ENCODE measurements at regions not wholly inside any gene's neighbourhood (a gene's known extent, or its start where the extent isn't known, plus 50 kb on each side); places are given as distances from the start of the nearest gene placed in this dataset.

- TF ChIP-seq ZNF274 (IDR thresholded peaks at IDR 0.05; ENCODE audit: low read depth, low read length) (no peak), CTCF (IDR thresholded peaks at IDR 0.05 in 2 of 3, conservative IDR thresholded peaks at IDR 0.05 in 1 of 3; ENCODE audit: borderline replicate concordance in 1 of 3, insufficient read depth in 1 of 3, low read depth in 2 of 3, low read length in 2 of 3) (no peak), RAD21 (IDR thresholded peaks at IDR 0.05; ENCODE audit: low read depth) (no peak), POLR2A (IDR thresholded peaks at IDR 0.05; ENCODE audit: borderline replicate concordance, extremely low read depth, insufficient read depth, insufficient read length) (no peak)
Measured at GRCh38 chr9:129463477-129463876, 157.4 kb downstream of the C9orf50 start.
